ENCODE measurements at regions not wholly inside any gene's neighbourhood (a gene's known extent, or its start where the extent isn't known, plus 50 kb on each side); places are given as distances from the start of the nearest gene placed in this dataset.

GRCh38 chr2:103781313-103781712 lies 1019.5 kb downstream of the TMEM182 start:
- TF ChIP-seq POLR2A (IDR thresholded peaks at IDR 0.05; ENCODE audit: low read length) (no peak), GATA1 (IDR thresholded peaks at IDR 0.05; ENCODE audit: low read depth, low read length) (no peak)
